Activated naive CD4-positive, alpha-beta T cell treated with anti-CD3 and anti-CD28 coated beads, Interleukin-2, amount 50 U/mL, for 16 hours (primary cell): ENCODE measurements at regions not wholly inside any gene's neighbourhood (a gene's known extent, or its start where the extent isn't known, plus 50 kb on each side); places are given as distances from the start of the nearest gene placed in this dataset.
"Not testable (repeated sequence)": the region's sequence is repeated elsewhere in the genome, so short reads cannot be mapped to it uniquely, and the experiment has no call there.

Source experiments
- DNase-seq: peaks from one replicate; pipeline ENCODE4 v3.0.0-alpha.2; 2020

GRCh38 chr6:144624716-144625115 lies 339.6 kb downstream of the UTRN start:
- no peak for DNase-seq

- no peak for DNase-seq
Observed at GRCh38 chr6:144630857-144631256, 345.7 kb downstream of the UTRN start.

- no peak for DNase-seq
Observed at GRCh38 chr6:144632266-144632665, 347.1 kb downstream of the UTRN start.

GRCh38 chr6:144633886-144634285 lies 348.8 kb downstream of the UTRN start:
- no peak for DNase-seq

- no peak for DNase-seq
Observed at GRCh38 chr6:144634371-144634770, 349.2 kb downstream of the UTRN start.

- no peak for DNase-seq
Observed at GRCh38 chr6:144635051-144635450, 349.9 kb downstream of the UTRN start.

GRCh38 chr6:144636025-144636424 lies 350.9 kb downstream of the UTRN start:
- DNase-seq, result not testable (repeated sequence)

- DNase-seq, result no peak
Observed at GRCh38 chr6:144637541-144637940, 352.4 kb downstream of the UTRN start.

- DNase-seq, result no peak
Observed at GRCh38 chr6:144639654-144640053, 354.5 kb downstream of the UTRN start.

- no peak for DNase-seq
Observed at GRCh38 chr6:144641286-144641685, 356.2 kb downstream of the UTRN start.

GRCh38 chr6:144644776-144645175 lies 359.6 kb downstream of the UTRN start:
- no peak for DNase-seq

- no peak for DNase-seq
Observed at GRCh38 chr6:144646093-144647056, 361.2 kb downstream of the UTRN start.

GRCh38 chr6:144647406-144647964 lies 362.4 kb downstream of the UTRN start:
- no peak for DNase-seq

- no peak for DNase-seq
Observed at GRCh38 chr6:144647971-144648651, 363.0 kb downstream of the UTRN start.

GRCh38 chr6:144649085-144649484 lies 363.9 kb downstream of the UTRN start:
- DNase-seq, result no peak

GRCh38 chr6:144651234-144651633 lies 366.1 kb downstream of the UTRN start:
- no peak for DNase-seq

- no peak for DNase-seq
Observed at GRCh38 chr6:144652292-144652891, 367.3 kb downstream of the UTRN start.

- no peak for DNase-seq
Observed at GRCh38 chr6:144653885-144654505, 368.9 kb downstream of the UTRN start.

GRCh38 chr6:144654506-144654905 lies 369.4 kb downstream of the UTRN start:
- no peak for DNase-seq

- DNase-seq, result no peak
Observed at GRCh38 chr6:144655376-144655775, 370.2 kb downstream of the UTRN start.

GRCh38 chr6:144657691-144658090 lies 372.6 kb downstream of the UTRN start:
- DNase-seq, result no peak

GRCh38 chr6:144659202-144660182 lies 374.4 kb downstream of the UTRN start:
- no peak for DNase-seq
